Left lung (tissue), 4 donors: ENCODE measurements at regions not wholly inside any gene's neighbourhood (a gene's known extent, or its start where the extent isn't known, plus 50 kb on each side); places are given as distances from the start of the nearest gene placed in this dataset.

Experiments used
- ATAC-seq: fragments of 200-7000 bp; cut with Tn5 transposase; one replicate; pipeline ENCODE4 v1.9.1; 2020; ENCODE audit warnings: moderate library complexity
- DNase-seq, 4 donors: peaks; one replicate each; pipeline ENCODE4 v3.0.0-alpha.2; 2013 to 2020
- H3K27ac ChIP-seq, 2 donors: fragments of 200-600 bp; sonication (generic) in 1 of 2; one replicate each; pipeline versions ENCODE4 v1.5.0 to v1.8.0; 2020 to 2021
- H3K27me3 ChIP-seq, 2 donors: fragments of 200-600 bp; sonication (generic) in 1 of 2; one replicate each; pipeline versions ENCODE4 v1.5.0 to v1.8.0; 2020 to 2021
- H3K36me3 ChIP-seq, 2 donors: fragments of 200-600 bp; sonication (generic) in 1 of 2; one replicate each; pipeline versions ENCODE4 v1.5.0 to v1.8.0; 2020 to 2021
- H3K4me1 ChIP-seq, 2 donors: fragments of 200-600 bp; one replicate each; pipeline ENCODE4 v1.8.0; 2021
- H3K4me3 ChIP-seq, 2 donors: fragments of 200-600 bp; sonication (generic) in 1 of 2; one replicate each; pipeline versions ENCODE4 v1.5.0 to v1.8.0; 2020 to 2021; ENCODE audit warnings: mild to moderate bottlenecking in 1 of 2
- H3K9me3 ChIP-seq, 2 donors: fragments of 200-600 bp; sonication (generic) in 1 of 2; one replicate each; pipeline versions ENCODE4 v1.5.0 to v1.8.0; 2020 to 2021
- intact Hi-C, 2 donors: fragments of 100-400 bp; cut with DNase I; formaldehyde crosslinking; loops; one replicate each; pipeline versions ENCODE4 v1.11.2 to v1.14.2; 2022
- TF ChIP-seq, protein P1 (sequence below), 2 donors: fragments of 200-600 bp; sonication (generic) in 1 of 2; IDR thresholded peaks; one replicate each; pipeline versions ENCODE4 v1.5.0 to v1.8.0; 2021; ENCODE audit warnings: antibody characterized with exemption in 2 of 2
- donor health status: DM: no; HTN: yes; CAD: no.
- donor health status: DM: no; HTN: no; CAD: no.

DNA sequence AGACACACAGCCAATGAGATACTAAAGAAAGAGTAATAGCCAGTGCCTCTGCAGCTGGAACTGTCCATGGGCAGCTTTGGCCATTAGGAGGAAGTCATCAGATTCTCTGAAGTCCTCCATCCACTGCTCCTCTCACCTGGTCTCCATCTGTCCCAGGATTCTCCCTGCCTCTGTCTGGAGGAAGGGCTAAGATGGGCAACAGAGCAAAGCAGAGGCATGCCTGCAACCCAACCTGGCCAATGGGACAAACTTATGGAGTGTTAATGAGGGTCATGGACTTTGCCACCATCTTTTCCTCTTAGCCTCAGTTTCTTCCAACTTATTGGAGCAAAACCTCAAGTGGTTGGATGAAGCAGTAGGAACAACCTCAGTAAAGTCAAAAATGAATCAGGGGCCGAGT, 91.5 kb upstream of the SIX3 start:
- H3K9me3 ChIP-seq = no peaks in the 10 kb centered on the region
- no peak overlapping the region for H3K27ac ChIP-seq
- H3K4me1 ChIP-seq = no peaks in the 10 kb centered on the region
- no peaks in the 10 kb centered on the region for H3K36me3 ChIP-seq
- no peak overlapping the region for H3K4me3 ChIP-seq
- peaks cover 0 to 23% of the 10 kb centered on the region in 2 donors for H3K27me3 ChIP-seq
- ATAC-seq (no peak), DNase-seq (no peak)
- intact Hi-C loops = no loop called here
- TF ChIP-seq, protein P1, sequence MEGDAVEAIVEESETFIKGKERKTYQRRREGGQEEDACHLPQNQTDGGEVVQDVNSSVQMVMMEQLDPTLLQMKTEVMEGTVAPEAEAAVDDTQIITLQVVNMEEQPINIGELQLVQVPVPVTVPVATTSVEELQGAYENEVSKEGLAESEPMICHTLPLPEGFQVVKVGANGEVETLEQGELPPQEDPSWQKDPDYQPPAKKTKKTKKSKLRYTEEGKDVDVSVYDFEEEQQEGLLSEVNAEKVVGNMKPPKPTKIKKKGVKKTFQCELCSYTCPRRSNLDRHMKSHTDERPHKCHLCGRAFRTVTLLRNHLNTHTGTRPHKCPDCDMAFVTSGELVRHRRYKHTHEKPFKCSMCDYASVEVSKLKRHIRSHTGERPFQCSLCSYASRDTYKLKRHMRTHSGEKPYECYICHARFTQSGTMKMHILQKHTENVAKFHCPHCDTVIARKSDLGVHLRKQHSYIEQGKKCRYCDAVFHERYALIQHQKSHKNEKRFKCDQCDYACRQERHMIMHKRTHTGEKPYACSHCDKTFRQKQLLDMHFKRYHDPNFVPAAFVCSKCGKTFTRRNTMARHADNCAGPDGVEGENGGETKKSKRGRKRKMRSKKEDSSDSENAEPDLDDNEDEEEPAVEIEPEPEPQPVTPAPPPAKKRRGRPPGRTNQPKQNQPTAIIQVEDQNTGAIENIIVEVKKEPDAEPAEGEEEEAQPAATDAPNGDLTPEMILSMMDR (IDR thresholded peaks at IDR 0.05) = no peak

DNA sequence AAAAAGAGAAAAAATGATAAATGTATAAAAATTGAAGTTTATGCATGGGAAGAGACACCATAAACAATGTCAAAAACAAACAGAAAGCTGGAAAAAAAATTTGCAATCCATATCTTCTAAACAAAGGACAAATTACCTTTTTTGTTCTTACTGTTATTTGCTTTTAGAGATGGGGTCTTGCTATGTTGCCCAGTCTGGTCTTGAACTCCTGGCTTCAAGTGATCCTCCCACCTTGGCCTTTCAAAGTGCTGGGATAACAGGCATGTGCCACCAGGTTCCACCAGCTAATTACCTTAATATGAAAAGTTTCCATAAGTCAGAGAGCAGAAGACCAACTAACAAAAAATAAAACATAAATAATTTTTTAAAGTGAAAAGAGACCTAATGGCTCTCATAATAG, 90.0 kb upstream of the SIX3 start:
- Histone ChIP-seq H3K4me1 (no peaks in the 10 kb centered on the region), H3K27me3 (peaks cover 0 to 30% of the 10 kb centered on the region in 2 donors), H3K9me3 (no peaks in the 10 kb centered on the region), H3K36me3 (no peaks in the 10 kb centered on the region), H3K27ac (no peak overlapping the region), H3K4me3 (no peak overlapping the region)
- DNase-seq = no peak
- intact Hi-C loops = no loop called here
- ATAC-seq = no peak
- TF ChIP-seq, protein P1 (IDR thresholded peaks at IDR 0.05) = no peak

DNA sequence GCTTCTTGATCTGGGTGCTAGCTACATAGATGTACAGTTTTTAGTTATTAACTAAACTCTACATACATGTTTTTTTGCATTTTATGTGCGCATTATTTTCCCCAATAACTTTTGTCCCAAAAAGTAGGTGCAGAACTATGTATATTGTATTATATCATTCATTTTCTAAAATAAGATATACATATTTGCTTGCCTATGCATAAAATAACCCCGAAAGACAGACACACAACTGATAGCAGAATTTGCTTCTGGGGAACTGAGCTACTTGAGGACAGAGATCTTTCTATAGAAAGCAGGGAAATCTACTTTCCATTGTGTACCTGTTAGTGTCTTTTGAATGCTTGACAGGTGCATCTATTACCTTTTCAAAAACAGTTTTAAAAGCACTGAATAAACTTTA, 88.9 kb upstream of the SIX3 start:
- ATAC-seq = no peak
- H3K27me3 ChIP-seq = peaks cover 0 to 31% of the 10 kb centered on the region in 2 donors
- intact Hi-C loops = no loop called here

GRCh38 chr2:44859337-44859736, 82.2 kb upstream of the SIX3 start:
- no peak overlapping the region for H3K4me3 ChIP-seq
- ATAC-seq (no peak), DNase-seq (no peak)
- no peak overlapping the region for H3K27ac ChIP-seq
- no peaks in the 10 kb centered on the region for H3K9me3 ChIP-seq
- peaks cover 0 to 14% of the 10 kb centered on the region in 2 donors for H3K27me3 ChIP-seq
- TF ChIP-seq, protein P1 (IDR thresholded peaks at IDR 0.05) = no peak
- intact Hi-C loops = no loop called here
- H3K4me1 ChIP-seq = no peaks in the 10 kb centered on the region
- no peaks in the 10 kb centered on the region for H3K36me3 ChIP-seq

More for the DNA sequence above, 88.9 kb upstream of the SIX3 start:
- H3K4me1 ChIP-seq = no peaks in the 10 kb centered on the region
- DNase-seq = no peak
- H3K9me3 ChIP-seq = no peaks in the 10 kb centered on the region
- no peak overlapping the region for H3K4me3 ChIP-seq
- no peak overlapping the region for H3K27ac ChIP-seq
- no peaks in the 10 kb centered on the region for H3K36me3 ChIP-seq
- TF ChIP-seq, protein P1 (IDR thresholded peaks at IDR 0.05) = no peak

DNA sequence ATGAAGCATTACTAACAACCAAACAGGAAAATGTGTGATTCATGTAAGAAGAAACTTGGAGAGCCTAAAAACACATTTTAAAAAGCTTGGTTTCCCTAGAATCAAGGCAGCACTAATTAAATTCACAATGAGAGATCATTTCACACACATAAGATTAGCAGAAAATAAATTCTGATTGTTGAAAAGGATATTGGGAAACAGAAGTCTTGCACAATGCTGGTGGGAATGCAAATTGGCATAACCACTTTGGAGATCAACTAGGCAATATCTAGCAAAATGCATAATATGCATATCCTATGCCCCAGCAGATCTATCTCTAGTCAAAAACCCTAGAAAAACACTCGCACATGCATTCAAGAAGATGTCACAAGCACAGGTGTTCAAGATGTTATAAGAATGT, 75.3 kb upstream of the SIX3 start:
- intact Hi-C loops = no loop called here
- Histone ChIP-seq H3K36me3 (no peaks in the 10 kb centered on the region), H3K27ac (no peak overlapping the region), H3K9me3 (no peaks in the 10 kb centered on the region), H3K4me3 (no peak overlapping the region), H3K27me3 (no peaks in the 10 kb centered on the region), H3K4me1 (no peaks in the 10 kb centered on the region)
- ATAC-seq = no peak
- TF ChIP-seq, protein P1 (IDR thresholded peaks at IDR 0.05) = no peak
- peak in 1 of 4 donors; percentile 22 for DNase-seq
